CD4-positive, alpha-beta T cell treated with Interleukin-12 subunit alpha and Interleukin-12 subunit beta, for 1 hour (primary cell): ENCODE measurements at regions not wholly inside any gene's neighbourhood (a gene's known extent, or its start where the extent isn't known, plus 50 kb on each side); places are given as distances from the start of the nearest gene placed in this dataset.
"Not testable (repeated sequence)": the region's sequence is repeated elsewhere in the genome, so short reads cannot be mapped to it uniquely, and the experiment has no call there.

Experiments
- DNase-seq: peaks from one replicate; pipeline ENCODE4 v3.0.0-alpha.2; 2020

- no peak for DNase-seq
These were observed 53.7 kb downstream of the CAMK2N1 start for GRCh38 chr1:20432341-20432740.

GRCh38 chr1:20431176-20431460 lies 54.9 kb downstream of the CAMK2N1 start:
- DNase-seq = no peak

DNA sequence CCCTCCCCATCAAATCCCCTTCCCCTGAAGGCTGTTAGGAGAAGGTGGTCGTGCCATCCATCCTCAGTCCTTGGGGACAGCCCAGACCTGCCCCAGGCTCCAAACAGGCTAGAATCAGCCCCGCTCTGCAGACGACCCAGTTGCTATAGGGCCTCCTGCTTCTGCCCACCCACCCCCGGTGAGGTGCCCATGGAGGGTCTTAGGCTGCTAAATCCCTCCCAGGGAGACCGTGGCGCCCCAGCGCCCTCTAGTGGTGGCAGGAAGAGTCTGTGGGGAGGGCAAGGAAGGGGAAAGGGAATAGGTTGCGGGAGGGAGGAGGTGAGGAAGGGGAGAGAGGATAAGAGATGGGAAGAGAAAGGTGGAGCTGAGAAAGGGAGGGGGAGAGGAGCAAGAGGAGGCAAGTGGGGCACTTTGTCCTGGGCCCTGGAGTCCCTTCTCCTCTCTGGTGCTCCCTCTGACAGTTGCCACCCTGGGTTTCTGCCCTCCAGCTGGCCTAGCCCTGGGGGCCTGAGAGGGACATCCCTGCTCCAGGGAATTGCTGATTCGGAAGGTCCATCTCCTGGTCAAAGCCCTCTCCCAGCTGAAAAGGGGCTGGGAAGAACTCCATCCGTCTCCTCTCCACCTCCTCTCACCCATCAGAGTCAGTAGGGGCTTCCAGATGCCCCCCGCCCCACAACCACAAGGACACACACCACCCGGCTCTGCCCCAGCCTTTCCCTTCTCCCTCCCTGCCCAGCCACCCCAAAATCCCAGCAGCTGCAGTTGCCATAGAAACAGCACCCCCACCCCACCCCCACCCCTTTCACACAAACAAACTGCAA lies 55.4 kb downstream of the CAMK2N1 start:
- peak; percentile 11 for DNase-seq

DNA sequence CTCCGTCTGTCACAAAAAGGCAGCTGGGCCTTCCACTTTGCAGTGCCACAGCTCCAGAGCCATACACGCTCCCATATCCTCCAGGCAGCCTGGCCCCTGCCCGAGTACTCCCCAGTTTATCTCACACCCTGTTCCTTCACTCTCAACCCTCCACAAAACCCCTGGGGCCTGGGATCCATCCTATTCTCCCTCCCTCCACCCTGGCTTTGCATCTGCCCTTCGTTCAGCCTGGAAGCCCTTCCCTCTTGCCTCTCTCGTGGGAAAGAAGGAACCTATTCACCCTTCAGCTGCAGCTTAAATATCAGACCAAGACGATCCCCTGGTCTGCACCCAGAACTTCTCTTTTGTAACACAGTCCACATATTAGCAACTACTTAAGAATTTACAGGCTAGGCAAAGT lies 56.7 kb downstream of the CAMK2N1 start:
- no peak for DNase-seq

DNA sequence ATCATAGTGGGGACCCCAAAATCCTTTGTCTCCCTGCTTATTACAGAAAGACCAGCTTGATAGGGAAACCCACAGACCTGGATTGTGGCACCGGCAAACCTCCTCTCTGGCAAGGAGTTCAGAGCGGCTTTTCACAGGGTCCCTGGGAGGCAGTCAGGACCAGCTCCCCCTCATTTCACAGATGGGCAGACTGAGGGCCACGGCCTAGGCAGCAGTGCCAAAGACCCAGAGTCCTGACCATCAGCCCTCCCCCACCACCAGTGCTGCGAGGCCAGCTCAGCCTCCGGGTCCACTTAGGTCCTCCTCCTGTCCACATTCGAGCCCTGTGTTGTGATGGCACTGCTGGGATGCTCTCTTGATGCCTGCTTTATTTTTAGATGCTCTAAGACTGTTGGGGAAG lies 57.2 kb downstream of the CAMK2N1 start:
- DNase-seq = no peak

DNA sequence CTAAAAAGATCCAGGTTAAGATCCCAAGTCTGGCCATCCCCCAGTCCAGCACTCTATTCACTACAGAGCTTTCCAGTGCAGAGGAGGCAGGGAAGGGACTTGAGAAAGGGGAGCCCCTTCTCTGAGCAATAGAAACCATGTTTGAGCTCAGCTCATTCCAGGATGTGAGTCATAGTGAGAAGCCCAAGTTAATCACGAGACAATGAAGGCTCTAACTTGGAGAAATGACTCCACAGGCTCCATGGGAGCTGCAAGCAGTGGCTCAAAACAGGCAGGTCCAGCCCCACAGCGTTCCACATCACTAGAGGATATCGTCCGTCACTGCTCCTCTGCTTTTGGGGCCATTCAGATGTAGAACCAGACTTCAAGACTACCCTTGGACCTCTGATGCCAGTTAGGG lies 59.1 kb downstream of the CAMK2N1 start:
- no peak for DNase-seq

DNA sequence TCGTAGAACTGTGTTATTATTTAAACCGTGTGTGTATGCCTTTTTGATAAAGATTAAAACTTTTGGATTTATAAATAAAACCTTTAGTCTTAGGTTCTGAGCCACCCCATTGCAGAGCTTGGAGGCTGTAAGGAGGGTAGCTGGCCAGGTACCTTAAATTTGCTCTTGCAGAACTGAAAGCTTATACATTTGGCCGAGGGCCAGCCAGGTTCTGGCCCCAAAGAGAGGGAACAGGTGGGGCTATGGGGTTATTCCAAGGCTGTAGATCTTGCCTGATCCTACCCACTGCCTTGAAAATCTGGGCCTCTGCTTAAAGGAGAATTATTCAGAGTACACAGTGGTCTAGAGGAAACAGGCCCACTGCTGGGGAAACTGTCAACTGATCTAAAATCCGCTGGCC lies 59.6 kb downstream of the CAMK2N1 start:
- no peak for DNase-seq

DNA sequence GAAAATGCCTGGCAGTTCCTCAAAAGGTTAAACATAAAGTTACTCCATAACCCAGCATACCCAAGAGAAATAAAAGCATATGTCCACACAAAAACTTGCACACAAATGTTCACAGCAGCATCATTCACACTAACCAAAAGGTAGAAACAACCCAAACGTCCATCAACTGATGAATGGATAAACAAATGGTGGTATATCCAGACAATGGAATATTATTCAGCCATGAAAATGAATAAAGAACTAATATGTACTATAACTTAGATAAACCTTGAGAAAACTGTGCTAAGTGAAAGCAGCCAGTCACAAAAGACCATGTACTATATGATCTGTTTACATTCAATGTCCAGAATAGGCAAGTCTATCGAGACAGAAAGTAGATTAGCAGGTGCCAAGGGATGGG lies 60.4 kb downstream of the CAMK2N1 start:
- DNase-seq = no peak

DNA sequence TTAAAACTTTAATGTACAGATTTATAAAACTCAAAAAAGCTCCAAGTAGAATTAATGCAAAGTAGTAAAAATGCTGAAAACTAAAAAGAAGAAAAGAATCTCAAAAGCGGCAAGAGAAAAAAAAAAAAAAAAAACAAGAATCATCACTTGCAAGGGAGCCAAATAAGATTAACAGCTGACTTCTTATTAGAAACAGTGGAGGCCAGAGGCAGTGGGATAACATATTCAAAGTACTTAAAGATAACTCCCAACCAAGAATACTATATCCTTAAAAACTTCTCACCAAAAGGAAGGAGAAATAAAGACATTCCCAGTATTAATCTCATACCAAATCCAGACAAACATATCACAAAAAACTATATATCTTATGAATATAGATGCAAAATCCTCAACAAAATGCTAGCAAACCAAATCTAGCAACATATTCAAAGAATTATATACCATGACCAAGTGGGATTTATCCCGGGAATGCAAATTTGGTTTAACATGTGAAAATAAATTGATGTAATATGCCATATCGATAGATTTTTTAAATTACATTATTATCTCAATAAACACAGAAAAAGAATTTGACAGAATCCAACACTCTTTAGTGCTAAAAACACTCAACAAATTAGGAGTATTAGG lies 62.7 kb downstream of the CAMK2N1 start:
- DNase-seq = no peak

- no peak for DNase-seq
These were observed 64.6 kb downstream of the CAMK2N1 start for GRCh38 chr1:20421441-20421840.

DNA sequence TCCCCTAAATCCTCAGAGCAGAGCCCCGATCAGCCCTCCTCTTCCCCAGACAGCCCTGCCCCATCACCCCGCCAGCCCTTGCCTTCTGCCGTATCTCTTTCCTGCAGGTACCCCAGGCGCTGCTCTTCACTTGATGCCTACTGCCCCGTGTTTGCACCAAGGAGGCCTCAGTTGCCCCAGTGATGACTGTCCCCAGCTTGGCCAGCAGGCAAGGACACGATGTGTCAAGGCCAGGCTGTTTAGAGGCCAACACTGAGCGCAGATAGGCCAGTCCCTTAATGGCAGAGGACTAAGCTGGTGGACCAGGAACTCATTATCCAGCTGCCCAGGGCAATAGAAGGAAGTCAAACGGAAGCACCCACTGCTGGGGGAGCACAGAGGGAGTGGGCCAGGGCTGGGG lies 68.4 kb downstream of the CAMK2N1 start:
- DNase-seq = no peak

- DNase-seq = no peak
These were observed 69.3 kb downstream of the CAMK2N1 start for GRCh38 chr1:20416706-20417105.

DNA sequence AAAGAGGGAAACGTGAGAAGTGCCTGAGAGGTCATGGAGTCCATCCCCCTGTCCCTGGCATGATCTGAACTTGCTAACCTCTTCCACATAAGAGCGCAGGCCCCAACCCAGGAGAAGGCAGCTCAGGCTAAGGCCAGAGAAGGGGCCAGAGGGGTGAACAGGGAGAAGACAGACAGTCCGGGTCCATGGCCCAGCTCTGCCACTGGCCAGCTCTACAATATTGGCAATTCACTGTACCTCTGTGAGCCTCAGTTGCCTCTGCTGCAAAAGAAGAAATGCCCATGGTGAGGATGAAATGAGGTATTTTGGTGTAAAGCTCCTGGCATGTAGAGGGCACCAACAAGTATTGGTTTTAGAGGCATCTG lies 72.3 kb downstream of the CAMK2N1 start:
- no peak for DNase-seq

DNA sequence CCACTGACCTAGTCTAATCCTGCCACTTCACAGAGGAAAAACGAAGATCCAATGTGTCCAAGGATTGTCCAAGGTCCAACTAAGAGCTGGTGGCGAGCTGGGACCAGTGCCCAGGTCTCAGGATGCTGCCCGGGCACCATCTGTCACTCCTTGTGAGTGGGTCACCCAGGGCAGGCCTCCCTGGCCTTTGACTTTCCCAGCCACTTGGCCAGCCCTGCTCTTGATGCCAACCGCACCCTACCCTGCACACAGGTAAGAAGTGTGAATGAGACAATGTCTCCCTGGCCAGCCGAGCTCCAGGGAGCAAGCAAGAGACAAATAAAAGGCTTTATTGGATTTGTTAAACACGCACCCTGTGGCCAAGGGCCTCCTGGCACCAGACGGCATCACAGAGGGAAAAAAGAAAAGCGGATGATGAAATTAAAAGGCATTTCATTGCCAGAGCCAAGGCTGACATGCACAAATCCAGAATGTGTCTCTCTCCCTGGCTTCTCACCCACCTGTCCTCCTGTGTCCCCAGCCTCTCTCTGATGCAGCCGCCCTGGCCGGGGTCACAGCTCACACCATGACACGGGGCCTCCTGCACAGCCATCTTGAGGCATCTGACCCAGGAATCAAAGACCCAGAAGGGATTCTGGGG lies 72.8 kb downstream of the CAMK2N1 start:
- DNase-seq = no peak

DNA sequence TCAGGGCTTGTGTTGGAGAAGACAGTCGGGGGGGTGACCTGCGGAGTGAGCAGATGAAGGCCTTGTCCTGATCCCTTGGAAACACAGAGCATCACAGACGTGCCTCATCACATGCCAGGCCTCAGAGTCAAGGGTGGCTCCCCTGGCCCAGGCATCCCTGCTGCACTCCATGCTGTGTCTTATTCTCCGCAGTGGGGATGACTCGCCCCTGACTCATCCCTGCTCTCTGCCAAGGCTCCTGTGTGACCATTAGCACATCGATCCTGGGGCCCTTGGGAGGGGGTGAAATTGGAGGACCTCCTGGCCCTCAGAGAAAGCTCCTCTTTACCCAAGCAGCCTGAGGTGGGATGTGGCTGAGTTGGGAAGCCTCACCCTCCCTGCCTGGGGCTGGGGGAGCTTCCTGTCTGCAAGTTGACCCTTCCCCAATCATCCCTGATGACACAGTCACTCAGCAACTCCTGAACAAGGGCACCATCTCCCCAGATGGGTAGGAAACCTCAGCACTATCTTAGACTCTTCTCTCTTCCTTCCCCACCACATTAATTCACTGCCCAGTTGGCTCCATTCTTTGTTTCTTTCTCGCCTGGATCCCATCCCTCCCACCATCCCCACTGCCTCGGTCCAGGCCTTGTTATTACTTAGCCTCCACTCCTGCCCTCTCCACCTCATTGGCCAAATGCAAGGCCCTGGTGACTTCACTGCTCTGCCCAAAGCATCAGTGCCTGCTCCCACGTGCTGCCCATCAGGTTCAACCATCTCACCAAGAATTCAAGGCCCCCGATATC lies 74.6 kb downstream of the CAMK2N1 start:
- no peak for DNase-seq

DNA sequence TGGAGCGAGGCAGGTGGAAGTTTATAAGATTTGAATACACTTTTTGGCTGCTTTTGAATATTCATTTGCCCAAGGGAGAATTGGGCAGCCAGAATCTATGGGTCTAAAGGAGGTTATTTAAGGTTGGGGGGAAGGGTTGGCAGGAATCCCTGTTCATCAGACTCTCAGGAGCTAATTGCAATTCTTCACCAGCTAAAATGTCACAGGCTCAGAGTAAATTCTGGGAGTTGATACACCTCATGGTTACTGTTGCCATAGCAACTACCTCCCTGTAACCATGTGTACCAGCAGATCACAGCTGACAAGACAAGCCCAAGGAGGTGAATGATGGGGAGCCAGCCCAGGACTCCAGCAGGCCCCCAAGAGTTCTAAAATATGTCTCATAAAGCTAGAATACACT lies 75.5 kb downstream of the CAMK2N1 start:
- DNase-seq = no peak

GRCh38 chr1:20409971-20410370 lies 76.0 kb downstream of the CAMK2N1 start:
- DNase-seq = no peak

- DNase-seq = no peak
These were observed 77.0 kb downstream of the CAMK2N1 start for GRCh38 chr1:20409012-20409411.

DNA sequence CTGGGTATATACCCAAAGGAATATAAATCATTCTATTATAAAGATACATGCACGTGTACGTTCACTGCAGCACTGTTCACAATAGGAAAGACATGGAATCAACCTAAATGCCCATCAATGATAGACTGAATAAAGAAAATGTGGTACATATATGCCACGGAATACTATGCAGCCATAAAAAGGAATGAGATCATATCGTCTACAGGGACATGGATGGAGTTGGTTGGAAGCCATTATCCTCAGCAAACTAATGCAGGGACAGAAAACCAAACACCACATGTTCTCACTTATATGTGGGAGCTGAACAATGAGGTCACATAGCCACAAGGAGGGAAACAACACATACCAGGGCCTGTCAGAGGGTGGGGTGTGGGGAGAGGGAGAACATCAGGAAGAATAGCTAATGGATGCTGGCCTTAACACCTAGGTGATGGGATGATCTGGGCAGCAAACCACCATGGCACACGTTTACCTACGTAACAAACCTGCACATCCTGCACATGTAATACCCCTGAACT lies 77.8 kb downstream of the CAMK2N1 start:
- not testable (repeated sequence) for DNase-seq

DNA sequence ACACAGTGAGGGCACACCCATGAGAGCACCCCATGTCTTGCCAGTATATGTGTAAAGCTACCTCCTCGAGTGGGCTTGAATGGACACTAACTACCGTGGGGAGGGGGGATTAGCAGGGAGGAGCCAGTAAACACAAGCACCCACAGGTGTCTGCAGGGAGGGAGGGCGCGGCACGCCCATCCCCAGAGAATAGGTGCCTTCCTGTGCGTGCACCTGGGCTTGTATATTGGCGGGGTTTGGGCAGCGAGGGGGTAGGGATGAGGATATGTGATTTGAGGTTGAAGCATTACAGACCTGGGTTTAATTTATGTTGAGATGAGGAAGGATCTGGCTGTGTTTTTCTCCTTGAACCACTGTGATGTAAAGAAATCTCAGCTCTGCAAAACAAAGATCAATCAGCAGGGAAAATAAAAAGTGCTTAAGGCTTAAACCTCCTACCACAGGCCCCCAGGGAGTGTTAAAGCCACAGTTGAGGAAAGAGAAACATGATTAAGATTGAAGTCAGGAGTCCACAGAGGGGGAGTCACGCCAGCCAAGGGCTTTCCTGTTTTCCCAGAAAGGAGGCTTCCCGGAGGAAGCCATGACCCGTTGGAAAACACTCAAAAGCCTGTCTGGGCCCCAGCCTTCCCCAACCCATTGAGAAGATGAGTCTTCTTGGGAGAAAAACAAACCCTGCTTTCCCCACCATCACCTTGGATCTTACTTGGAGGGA lies 80.0 kb downstream of the CAMK2N1 start:
- DNase-seq = no peak

DNA sequence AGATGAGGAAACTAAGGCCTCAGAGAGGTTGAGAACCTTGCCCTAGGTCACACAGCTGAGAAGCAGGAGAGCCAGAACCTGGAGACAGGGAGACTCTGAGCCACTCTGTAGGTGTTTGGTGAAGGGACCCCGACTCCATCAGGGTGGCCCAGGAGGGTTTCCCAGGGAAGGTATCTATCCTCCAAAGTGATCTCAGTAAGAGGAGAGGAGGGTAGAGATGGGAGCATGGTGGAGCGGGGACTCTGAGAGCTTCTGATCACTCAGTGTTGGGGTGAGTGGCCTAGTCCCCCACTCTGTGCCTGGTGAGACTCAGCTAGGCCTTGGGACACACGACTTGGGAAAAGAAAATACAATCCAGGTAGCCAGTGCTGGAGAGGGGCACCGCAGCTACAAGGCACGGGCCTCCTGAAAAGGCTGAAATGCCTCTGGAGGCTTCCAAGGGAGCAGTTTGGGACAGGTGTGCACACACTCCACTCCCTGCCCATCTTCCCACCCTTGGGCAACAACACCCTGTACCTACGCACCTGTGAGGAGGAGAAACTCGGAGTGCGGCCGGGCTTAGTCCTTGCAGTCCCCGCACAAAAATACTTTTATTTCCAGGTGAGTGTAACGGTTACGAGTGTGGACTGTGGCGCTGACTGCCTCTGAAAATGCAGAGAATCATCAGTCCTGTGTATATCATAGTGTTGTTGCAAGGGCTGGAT lies 80.8 kb downstream of the CAMK2N1 start:
- no peak for DNase-seq
